ENCODE measurements at regions not wholly inside any gene's neighbourhood (a gene's known extent, or its start where the extent isn't known, plus 50 kb on each side); places are given as distances from the start of the nearest gene placed in this dataset.

DNA sequence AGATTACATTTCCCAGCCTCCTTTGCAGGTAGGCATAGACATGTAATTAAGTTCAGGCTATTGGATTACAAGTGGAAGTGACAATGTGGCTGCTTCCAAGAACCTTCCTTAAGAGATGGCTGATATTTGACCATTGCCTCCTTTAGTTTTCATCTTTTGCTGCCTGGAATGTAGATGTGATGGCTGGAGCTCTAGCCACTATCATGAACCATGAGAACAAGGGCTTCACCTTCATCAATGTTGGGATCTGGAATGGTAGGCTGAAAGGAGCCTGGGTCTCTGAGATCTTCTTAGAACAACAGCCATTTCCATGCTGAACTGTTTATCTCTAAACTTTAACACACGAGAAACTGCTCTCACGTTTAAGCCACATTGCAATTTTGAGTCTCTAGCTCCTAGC, 158.7 kb upstream of the ATP6AP2 start:
- DNase-seq (ENCODE audit: low read depth): no peak
- H3K4me3 ChIP-seq (replicated peaks; ENCODE audit: low read depth, low read length): no peak overlapping the region
- TF ChIP-seq, protein P1, sequence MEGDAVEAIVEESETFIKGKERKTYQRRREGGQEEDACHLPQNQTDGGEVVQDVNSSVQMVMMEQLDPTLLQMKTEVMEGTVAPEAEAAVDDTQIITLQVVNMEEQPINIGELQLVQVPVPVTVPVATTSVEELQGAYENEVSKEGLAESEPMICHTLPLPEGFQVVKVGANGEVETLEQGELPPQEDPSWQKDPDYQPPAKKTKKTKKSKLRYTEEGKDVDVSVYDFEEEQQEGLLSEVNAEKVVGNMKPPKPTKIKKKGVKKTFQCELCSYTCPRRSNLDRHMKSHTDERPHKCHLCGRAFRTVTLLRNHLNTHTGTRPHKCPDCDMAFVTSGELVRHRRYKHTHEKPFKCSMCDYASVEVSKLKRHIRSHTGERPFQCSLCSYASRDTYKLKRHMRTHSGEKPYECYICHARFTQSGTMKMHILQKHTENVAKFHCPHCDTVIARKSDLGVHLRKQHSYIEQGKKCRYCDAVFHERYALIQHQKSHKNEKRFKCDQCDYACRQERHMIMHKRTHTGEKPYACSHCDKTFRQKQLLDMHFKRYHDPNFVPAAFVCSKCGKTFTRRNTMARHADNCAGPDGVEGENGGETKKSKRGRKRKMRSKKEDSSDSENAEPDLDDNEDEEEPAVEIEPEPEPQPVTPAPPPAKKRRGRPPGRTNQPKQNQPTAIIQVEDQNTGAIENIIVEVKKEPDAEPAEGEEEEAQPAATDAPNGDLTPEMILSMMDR (IDR thresholded peaks at IDR 0.05; ENCODE audit: low read length, missing control alignments): no peak

DNA sequence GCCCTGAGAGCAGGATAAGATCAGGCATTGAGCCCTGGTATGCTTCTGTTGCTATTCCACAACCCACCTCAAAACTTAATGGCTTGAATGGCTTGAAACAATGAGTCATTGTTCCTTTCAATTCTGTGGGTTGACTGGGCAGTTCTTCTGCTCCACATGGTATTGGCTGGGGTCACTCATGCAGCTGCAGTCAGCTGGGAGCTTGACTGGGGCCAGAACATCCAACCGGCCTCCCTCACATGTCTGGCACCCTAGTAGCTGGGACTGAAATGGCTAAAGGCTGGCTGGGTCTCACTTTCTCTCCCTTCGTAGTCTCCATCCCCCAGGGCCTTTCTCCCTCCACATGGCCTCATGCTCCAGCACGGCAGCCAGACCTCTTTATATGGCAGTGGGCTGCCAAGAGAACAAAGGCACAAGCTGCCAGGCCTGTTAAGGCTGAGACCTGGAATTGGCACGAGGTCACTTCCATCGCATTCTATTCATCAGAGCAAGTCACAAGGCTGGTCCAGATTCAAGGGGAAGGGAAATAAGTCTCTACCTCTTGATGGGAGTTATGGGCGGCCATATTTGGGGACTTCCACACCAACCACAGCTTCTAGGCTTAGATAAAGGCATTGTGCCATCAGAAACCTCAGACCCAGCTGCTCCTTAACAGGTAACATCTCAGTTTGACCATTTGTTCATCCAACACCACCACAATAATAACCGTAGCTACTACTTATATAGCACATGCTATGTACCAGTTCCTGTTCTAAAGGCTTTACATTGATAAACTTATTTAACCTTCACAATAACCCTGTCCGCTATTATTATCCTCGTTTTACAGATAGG, 159.7 kb upstream of the ATP6AP2 start:
- TF ChIP-seq, protein P1 (IDR thresholded peaks at IDR 0.05; ENCODE audit: low read length, missing control alignments): no peak
- peak; percentile 7 for DNase-seq (ENCODE audit: low read depth)
- no peak overlapping the region for H3K4me3 ChIP-seq (replicated peaks; ENCODE audit: low read depth, low read length)

DNA sequence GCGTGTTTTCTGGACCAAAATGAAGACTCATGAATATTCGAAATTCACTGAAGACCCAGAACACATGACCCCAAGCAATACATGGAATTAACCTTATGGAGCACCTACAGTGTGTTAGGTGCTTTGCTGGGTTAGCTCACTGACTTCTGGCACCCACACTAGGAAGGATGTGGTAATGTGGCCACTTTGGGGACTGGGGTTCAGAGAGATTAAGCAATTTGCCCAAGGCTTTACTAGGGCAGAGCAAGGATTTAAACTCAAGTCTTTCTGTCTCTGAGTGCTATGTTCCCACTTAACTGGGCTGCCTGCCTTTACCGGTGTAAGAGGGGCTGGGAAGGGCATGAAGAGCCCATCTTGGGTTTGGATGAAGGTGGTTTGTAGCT, 162.0 kb upstream of the ATP6AP2 start:
- TF ChIP-seq, protein P1 (IDR thresholded peaks at IDR 0.05; ENCODE audit: low read length, missing control alignments): no peak

GRCh38 chrX:40418146-40418812, 162.5 kb upstream of the ATP6AP2 start:
- no peak overlapping the region for H3K4me3 ChIP-seq (replicated peaks; ENCODE audit: low read depth, low read length)
- no peak for DNase-seq (ENCODE audit: low read depth)
- TF ChIP-seq, protein P1 (IDR thresholded peaks at IDR 0.05; ENCODE audit: low read length, missing control alignments): no peak

More for the DNA sequence above, 162.0 kb upstream of the ATP6AP2 start:
- H3K4me3 ChIP-seq (replicated peaks; ENCODE audit: low read depth, low read length): no peak overlapping the region
- DNase-seq (ENCODE audit: low read depth): no peak

DNA sequence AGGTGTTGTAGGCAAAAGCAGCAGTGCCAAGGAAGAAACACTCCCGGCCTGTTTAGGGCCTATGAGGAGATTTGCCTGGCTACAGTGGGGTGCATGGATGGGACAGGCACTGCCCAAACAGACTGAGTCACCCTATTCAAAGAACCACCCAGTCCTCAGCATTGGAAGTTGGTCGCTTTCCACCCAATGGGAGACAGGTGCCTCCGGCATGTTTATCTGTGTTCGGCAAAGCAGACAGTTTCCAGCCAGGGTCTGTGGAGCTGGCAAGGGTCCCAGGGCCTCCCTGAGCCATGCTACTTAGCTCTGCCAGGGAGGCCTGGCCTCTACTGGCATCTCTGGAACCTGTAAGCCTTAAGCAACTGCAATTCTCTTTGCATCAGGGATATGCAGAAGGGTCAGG, 165.1 kb upstream of the ATP6AP2 start:
- no peak for DNase-seq (ENCODE audit: low read depth)
- no peak overlapping the region for H3K4me3 ChIP-seq (replicated peaks; ENCODE audit: low read depth, low read length)
- TF ChIP-seq, protein P1 (IDR thresholded peaks at IDR 0.05; ENCODE audit: low read length, missing control alignments): no peak

DNA sequence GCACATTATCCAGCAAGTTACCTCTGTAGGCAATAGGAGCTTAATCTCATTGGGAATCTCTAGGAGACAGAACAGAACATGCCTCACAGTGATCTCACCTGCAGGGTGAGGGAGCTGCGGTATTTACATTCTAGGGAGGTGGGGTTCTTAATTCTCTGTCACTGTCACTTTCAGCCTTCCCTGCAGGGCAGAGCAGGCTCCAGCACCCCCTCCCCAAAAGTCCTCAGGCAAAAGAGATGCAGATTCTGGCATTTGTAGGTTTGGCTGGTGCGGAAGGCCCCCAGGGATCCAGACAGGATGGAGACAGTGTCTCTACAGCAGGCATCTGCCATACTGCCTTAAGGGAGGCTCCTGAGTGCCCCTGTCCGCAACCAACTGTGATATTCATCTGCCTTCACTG, 166.4 kb upstream of the ATP6AP2 start:
- DNase-seq (ENCODE audit: low read depth): no peak
- TF ChIP-seq, protein P1 (IDR thresholded peaks at IDR 0.05; ENCODE audit: low read length, missing control alignments): no peak
- no peak overlapping the region for H3K4me3 ChIP-seq (replicated peaks; ENCODE audit: low read depth, low read length)

Measured in fibroblast of pulmonary artery (primary cell).